Thymus (tissue), 11 donors: ENCODE measurements at regions not wholly inside any gene's neighbourhood (a gene's known extent, or its start where the extent isn't known, plus 50 kb on each side); places are given as distances from the start of the nearest gene placed in this dataset.

Experiments used
- DNase-seq, 9 donors: peaks; one replicate each; pipeline ENCODE4 v3.0.0-alpha.2; 2013; ENCODE audit warnings: low spot score in 9 of 9, low read depth in 6 of 9, missing footprints in 1 of 9
- H3K27ac ChIP-seq, 2 donors: one replicate each; pipeline ENCODE4 v1.5.1; 2013; ENCODE audit warnings: control low read depth in 1 of 2, low read depth in 1 of 2, low read length in 1 of 2, mild to moderate bottlenecking in 1 of 2, moderate library complexity in 1 of 2
- H3K27me3 ChIP-seq, 2 donors: one replicate each; pipeline ENCODE4 v1.5.1; 2013; ENCODE audit warnings: low read length in 1 of 2; ENCODE audit not compliant: control insufficient read depth in 2 of 2, insufficient read depth in 1 of 2
- H3K36me3 ChIP-seq, 2 donors: one replicate each; pipeline ENCODE4 v1.5.1; 2013; ENCODE audit warnings: low read length in 1 of 2, mild to moderate bottlenecking in 1 of 2, moderate library complexity in 1 of 2; ENCODE audit not compliant: control insufficient read depth in 2 of 2, insufficient read depth in 2 of 2
- H3K4me1 ChIP-seq, 2 donors: one replicate each; pipeline ENCODE4 v1.5.1; 2013; ENCODE audit warnings: low read length in 2 of 2; ENCODE audit not compliant: control insufficient read depth in 2 of 2, insufficient read depth in 2 of 2
- H3K4me3 ChIP-seq, 2 donors: one replicate each; pipeline ENCODE4 v1.5.1; 2013; ENCODE audit warnings: low read length in 2 of 2, control low read depth in 1 of 2, mild to moderate bottlenecking in 1 of 2
- H3K9me3 ChIP-seq, 2 donors: one replicate each; pipeline ENCODE4 v1.5.1; 2013; ENCODE audit warnings: low read length in 1 of 2, mild to moderate bottlenecking in 1 of 2; ENCODE audit not compliant: control insufficient read depth in 2 of 2, insufficient read depth in 1 of 2
- WGBS: extraction: QIAGEN DNeasy Blood & Tissue Kit; methylation state at CpG from one replicate; pipeline ENCODE4 v1.1.7; 2013; 5-methylcytosine and 5-hydroxymethylcytosine counted together
- donor health status: healthy.

DNA sequence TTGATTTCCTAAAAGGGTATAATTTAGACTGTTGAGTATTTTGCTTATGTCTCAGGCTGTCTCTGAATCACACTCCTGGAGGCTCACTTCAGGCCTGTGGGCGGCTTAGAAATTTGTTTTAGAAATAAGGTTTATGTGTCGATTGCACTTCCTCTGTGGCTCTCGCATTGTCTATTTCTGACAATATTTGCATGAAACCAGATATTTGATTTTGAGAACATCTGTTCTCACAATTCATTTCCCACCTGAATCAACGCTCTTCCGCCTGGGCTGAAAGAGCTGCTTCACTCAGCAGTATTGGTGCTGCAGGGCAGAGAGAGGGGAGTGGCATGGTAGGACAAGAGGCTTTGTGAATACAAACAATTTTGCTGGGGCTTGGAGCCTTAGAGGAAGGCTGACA lies 262.0 kb downstream of the ADRA2A start:
- no peak for DNase-seq
- no peaks in the 10 kb centered on the region for H3K27me3 ChIP-seq
- H3K9me3 ChIP-seq, result peaks cover 0 to 6% of the 10 kb centered on the region in 2 donors
- no peaks in the 10 kb centered on the region for H3K36me3 ChIP-seq
- H3K4me3 ChIP-seq, result no peak overlapping the region
- 94% methylated on average over 5 of the region's 5 CpGs for WGBS
- H3K4me1 ChIP-seq, result no peaks in the 10 kb centered on the region
- no peak overlapping the region for H3K27ac ChIP-seq

DNA sequence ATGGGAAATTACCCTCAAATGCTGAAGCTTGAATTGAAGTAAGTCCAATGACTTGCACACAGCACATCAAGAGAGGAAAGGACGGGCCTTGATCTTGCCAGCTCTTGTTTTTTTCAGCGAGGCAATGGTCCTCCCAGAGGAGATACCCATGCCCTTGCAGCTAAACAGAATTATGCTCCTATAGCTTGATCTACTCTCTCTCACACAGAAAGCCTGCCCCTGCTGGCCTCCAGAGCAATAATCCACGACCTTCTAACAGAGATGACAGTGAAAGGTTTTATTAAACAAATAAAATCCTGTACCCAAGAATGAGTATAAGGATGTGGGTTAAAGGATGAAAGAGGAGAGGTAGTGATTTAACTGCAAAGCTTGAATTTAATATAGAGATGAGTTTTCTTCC lies 268.0 kb downstream of the ADRA2A start:
- Histone ChIP-seq H3K27ac (no peak overlapping the region), H3K36me3 (no peaks in the 10 kb centered on the region), H3K9me3 (peaks cover 0 to 6% of the 10 kb centered on the region in 2 donors), H3K4me3 (no peak overlapping the region), H3K4me1 (no peaks in the 10 kb centered on the region), H3K27me3 (no peaks in the 10 kb centered on the region)
- no peak for DNase-seq
- 55% methylated on average over 3 of the region's 3 CpGs for WGBS

DNA sequence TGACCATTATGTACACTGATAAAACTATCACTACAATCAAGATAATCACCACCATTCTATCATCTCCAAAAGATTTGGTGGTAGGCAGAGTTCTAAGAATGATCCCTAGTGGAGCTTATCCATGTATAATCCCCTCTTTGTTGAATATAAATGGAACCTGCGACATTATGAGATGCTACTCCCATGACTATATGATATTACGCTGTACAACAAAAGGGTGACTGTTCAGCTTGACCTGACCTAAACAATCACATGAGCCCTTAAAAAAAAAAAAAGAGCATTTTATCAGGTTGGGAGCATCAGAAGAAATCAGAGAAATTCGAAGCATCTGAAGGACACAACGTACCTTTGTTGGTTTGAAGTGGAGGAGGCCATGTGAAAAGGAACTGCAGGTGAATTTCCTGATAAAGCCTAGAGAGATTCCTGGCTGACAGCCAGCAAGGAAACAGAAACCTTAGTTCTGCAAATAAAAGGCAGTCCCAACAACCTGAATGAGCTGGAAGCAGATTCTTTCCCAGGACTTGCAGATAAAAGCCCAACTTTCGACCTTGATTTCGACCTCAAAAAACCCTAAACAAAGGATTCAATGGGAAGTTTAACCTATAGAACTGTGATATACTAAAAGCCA lies 270.7 kb downstream of the ADRA2A start:
- 72% methylated on average over 6 of the region's 6 CpGs for WGBS
- no peak for DNase-seq
- no peaks in the 10 kb centered on the region for H3K27me3 ChIP-seq

DNA sequence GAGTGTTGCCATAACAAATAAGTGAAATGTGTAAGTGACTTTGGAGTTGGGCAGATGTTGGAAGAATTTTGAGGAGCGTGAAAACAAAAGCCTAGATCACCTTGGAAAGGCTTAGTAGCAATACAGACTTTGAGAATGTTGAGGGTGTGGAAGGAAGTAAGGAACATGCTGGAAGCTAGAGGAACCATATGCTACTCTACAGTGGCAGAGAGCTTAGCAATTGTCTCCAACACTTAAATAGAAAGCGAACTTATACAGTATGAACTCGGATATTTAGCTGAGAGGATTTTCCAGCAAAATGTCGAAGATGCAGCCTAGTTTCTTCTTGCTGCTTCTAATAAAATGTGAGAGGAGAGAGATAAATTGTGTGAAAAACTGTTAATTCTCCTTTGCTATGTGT lies 271.2 kb downstream of the ADRA2A start:
- Histone ChIP-seq H3K9me3 (no peaks in the 10 kb centered on the region), H3K4me3 (no peak overlapping the region), H3K27me3 (no peaks in the 10 kb centered on the region), H3K36me3 (no peaks in the 10 kb centered on the region), H3K27ac (no peak overlapping the region), H3K4me1 (no peaks in the 10 kb centered on the region)
- no peak for DNase-seq
- 92% methylated on average over 4 of the region's 4 CpGs for WGBS

More for the DNA sequence above, 270.7 kb downstream of the ADRA2A start:
- H3K36me3 ChIP-seq, result no peaks in the 10 kb centered on the region
- no peak overlapping the region for H3K4me3 ChIP-seq
- H3K4me1 ChIP-seq, result no peaks in the 10 kb centered on the region
- H3K27ac ChIP-seq, result no peak overlapping the region
- H3K9me3 ChIP-seq, result no peaks in the 10 kb centered on the region

DNA sequence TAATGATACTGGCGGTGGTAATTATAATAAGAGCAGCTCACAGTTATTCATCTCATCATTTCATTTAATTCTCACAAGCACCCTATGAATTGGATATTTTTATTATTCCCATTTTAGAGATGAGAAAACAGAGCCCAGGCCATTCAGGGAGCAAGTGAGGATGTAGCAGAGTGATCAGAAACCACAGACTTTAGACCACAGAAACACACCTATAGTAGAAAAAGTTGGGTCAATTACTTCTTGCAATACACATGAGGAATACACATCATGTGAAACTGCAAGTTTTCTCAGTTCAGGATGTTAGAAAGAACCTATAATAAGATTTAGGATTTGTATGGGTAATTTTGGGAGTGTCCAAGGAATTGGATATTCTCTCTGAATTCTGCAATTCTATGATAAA lies 278.0 kb downstream of the ADRA2A start:
- Histone ChIP-seq H3K27me3 (no peaks in the 10 kb centered on the region), H3K4me3 (no peak overlapping the region), H3K36me3 (no peaks in the 10 kb centered on the region), H3K9me3 (no peaks in the 10 kb centered on the region), H3K27ac (no peak overlapping the region), H3K4me1 (no peaks in the 10 kb centered on the region)
- 97% methylated on average over 1 of the region's 1 CpG for WGBS
- no peak for DNase-seq

DNA sequence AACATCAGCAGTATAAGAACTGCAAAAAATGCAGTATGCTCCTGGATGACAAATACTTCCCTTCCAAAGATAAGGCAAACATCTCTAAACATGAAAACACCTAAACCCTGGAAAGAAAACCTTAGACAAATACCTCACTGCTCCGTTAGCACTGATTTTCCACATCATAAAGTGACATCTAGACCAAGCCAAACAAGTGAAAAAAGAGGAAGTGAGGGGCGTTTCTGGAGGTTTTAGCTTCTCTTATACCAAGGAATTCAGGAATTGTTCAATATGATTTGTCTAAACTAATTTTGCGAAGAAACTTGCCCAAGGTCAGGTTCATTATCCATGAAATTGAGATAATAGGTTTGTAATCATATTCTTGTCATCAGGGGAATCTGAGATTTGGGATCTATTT lies 279.7 kb downstream of the ADRA2A start:
- no peak overlapping the region for H3K4me3 ChIP-seq
- no peaks in the 10 kb centered on the region for H3K36me3 ChIP-seq
- no peaks in the 10 kb centered on the region for H3K27me3 ChIP-seq
- H3K4me1 ChIP-seq, result no peaks in the 10 kb centered on the region
- WGBS, result 30% methylated on average over 3 of the region's 3 CpGs
- H3K27ac ChIP-seq, result no peak overlapping the region
- no peaks in the 10 kb centered on the region for H3K9me3 ChIP-seq
- no peak for DNase-seq

DNA sequence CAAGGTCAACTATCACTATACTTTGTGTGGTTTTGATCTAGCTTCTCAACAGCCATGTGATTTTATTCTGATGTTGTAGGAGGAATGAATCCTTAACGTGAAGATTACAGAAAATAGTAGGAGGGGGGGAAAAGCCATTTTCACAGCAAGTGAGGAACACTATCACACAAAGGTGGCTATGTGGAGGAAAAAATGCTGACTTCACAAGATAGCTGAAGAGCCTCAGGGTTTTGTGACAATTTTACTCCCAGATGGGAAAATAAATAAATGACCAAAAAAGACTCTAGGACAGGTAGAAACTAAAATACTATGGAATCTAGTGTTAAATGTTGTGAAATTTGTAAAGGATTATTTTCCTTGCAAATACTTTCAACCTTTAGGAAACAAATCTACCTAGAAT lies 281.0 kb downstream of the ADRA2A start:
- Histone ChIP-seq H3K27ac (no peak overlapping the region), H3K4me1 (no peaks in the 10 kb centered on the region), H3K27me3 (no peaks in the 10 kb centered on the region), H3K36me3 (no peaks in the 10 kb centered on the region), H3K9me3 (no peaks in the 10 kb centered on the region), H3K4me3 (no peak overlapping the region)
- no peak for DNase-seq
- 85% methylated on average over 1 of the region's 1 CpG for WGBS

DNA sequence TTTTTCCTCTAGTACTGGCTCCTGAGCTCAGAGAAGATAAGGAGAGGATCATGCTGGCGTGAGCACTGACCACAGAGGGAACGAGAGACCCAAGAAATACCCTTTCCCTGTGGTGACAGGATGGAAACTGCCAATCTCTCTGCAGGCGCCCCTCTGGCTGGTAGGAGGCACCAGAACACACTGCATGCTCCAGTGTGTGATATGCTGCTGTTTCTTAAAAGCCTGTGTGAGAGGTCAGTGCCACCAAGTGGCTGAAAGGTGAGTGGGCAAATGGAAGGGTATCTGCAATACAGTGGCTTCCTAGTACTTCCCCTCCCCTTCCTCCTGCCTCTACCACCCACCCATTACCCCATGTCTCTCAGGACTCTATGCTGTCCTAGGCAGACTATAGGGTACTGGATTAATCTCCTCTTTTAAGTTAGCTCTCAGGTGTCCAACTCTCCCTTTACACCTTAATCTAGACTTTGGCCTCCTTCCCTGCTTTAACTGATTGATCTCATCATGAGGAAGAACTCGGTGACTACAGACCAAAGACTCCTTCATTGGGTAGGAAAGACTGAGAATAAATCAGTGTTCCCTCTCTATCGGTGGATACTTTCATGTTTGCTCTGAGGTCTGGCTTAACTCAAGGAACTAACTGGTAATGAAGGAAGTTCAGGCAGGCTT lies 283.6 kb downstream of the ADRA2A start:
- H3K27ac ChIP-seq, result no peak overlapping the region
- H3K9me3 ChIP-seq, result no peaks in the 10 kb centered on the region
- DNase-seq, result peak in 1 of 9 donors; percentile 4
- WGBS, result 16% methylated on average over 5 of the region's 5 CpGs
- H3K36me3 ChIP-seq, result no peaks in the 10 kb centered on the region
- H3K27me3 ChIP-seq, result no peaks in the 10 kb centered on the region
- H3K4me3 ChIP-seq, result no peak overlapping the region
- H3K4me1 ChIP-seq, result no peaks in the 10 kb centered on the region

DNA sequence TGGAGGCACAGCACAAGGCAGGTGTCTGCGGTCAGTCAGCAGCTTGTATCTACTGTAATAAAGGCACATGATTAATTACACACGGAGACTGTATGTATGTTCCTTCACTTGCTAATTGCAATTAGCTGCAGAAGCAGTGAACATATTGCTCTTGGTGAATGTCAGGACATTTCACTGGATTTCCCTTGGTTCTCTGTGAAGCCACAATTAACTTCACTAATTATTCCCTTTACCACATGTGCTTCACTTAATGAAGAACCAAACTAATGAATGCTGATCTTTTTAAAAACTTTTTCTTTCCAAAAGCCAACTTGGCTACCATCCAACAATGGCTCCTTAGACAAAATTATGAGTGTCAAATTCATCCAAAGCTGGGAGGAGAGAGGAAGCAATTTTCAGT lies 290.7 kb downstream of the ADRA2A start:
- H3K9me3 ChIP-seq, result no peaks in the 10 kb centered on the region
- 97% methylated on average over 2 of the region's 2 CpGs for WGBS
- H3K4me1 ChIP-seq, result no peaks in the 10 kb centered on the region
- H3K4me3 ChIP-seq, result no peak overlapping the region
- no peaks in the 10 kb centered on the region for H3K36me3 ChIP-seq
- no peaks in the 10 kb centered on the region for H3K27me3 ChIP-seq
- no peak for DNase-seq
- H3K27ac ChIP-seq, result no peak overlapping the region
